Spleen (tissue), 11 donors: ENCODE measurements at regions not wholly inside any gene's neighbourhood (a gene's known extent, or its start where the extent isn't known, plus 50 kb on each side); places are given as distances from the start of the nearest gene placed in this dataset.

Source experiments
- DNase-seq: peaks from one replicate; pipeline ENCODE4 v3.0.0-alpha.2; 2020
- H3K27ac ChIP-seq, 8 donors: fragments of 200-600 bp; sonication (generic) in 7 of 8; 1 replicate in 4 of 8; 2 replicates in 4 of 8; pipeline versions ENCODE4 v1.5.0 to v1.8.0; 2016 to 2021; ENCODE audit warnings: inconsistent platforms in 4 of 8, mild to moderate bottlenecking in 4 of 8, moderate library complexity in 1 of 8
- H3K27me3 ChIP-seq, 7 donors: fragments of 200-600 bp; sonication (generic) in 6 of 7; replicated peaks in 1 of 7; 1 replicate in 4 of 7; 2 replicates in 3 of 7; pipeline versions ENCODE4 v1.5.0 to v1.8.0; 2016 to 2021; ENCODE audit warnings: inconsistent platforms in 3 of 7, mild to moderate bottlenecking in 1 of 7
- H3K36me3 ChIP-seq, 6 donors: fragments of 200-600 bp; sonication (generic) in 5 of 6; 1 replicate in 4 of 6; 2 replicates in 2 of 6; pipeline versions ENCODE4 v1.5.0 to v1.8.0; 2016 to 2021; ENCODE audit warnings: inconsistent platforms in 2 of 6
- H3K4me1 ChIP-seq, 6 donors: fragments of 200-600 bp; sonication (generic) in 5 of 6; 1 replicate in 3 of 6; 2 replicates in 3 of 6; pipeline versions ENCODE4 v1.5.0 to v1.8.0; 2016 to 2021; ENCODE audit warnings: inconsistent platforms in 3 of 6
- H3K4me3 ChIP-seq, 8 donors: fragments of 200-600 bp; sonication (generic) in 7 of 8; 1 replicate in 4 of 8; 2 replicates in 4 of 8; pipeline versions ENCODE4 v1.5.0 to v1.8.0; 2016 to 2021; ENCODE audit warnings: inconsistent platforms in 4 of 8, mild to moderate bottlenecking in 4 of 8, moderate library complexity in 2 of 8
- H3K9me3 ChIP-seq, 8 donors: fragments of 200-600 bp; sonication (generic) in 7 of 8; 1 replicate in 4 of 8; 2 replicates in 4 of 8; pipeline versions ENCODE4 v1.5.0 to v1.8.0; 2016 to 2021; ENCODE audit warnings: inconsistent platforms in 4 of 8
- POLR2A ChIP-seq, 3 donors: fragments of 450-650 bp; IDR thresholded peaks; one replicate each; pipeline ENCODE4 v1.5.1; 2017; ENCODE audit warnings: antibody characterized with exemption in 3 of 3, mild to moderate bottlenecking in 1 of 3
- POLR2AphosphoS5 ChIP-seq, 3 donors: sonication (generic); formaldehyde crosslinking; IDR thresholded peaks; one replicate each; pipeline ENCODE4 v1.5.1; 2017; ENCODE audit warnings: antibody characterized with exemption in 3 of 3
- WGBS, 5 donors: extraction: QIAGEN DNeasy Blood & Tissue Kit in 3 of 5; methylation state at CpG; one replicate each; pipeline versions ENCODE4 v1.1.5 to v1.1.7; 2013 to 2018; 5-methylcytosine and 5-hydroxymethylcytosine counted together
- intact Hi-C: fragments of 100-400 bp; cut with DNase I; formaldehyde crosslinking; loops from one replicate; pipeline ENCODE4 v1.15.0; 2023; ENCODE audit warnings: low total_unique reads
- TF ChIP-seq, protein P1 (sequence below), 11 experiments: fragments of 200-600 bp in 7 of 11; fragments of 450-650 bp in 4 of 11; sonication (generic) in 4 of 11; IDR thresholded peaks in 8 of 11; conservative IDR thresholded peaks in 3 of 11; 1 replicate in 7 of 11; 2 replicates in 4 of 11; pipeline versions ENCODE4 v1.4.0 to v1.8.0; 2016 to 2021; ENCODE audit warnings: antibody characterized with exemption in 11 of 11, inconsistent platforms in 4 of 11, mild to moderate bottlenecking in 1 of 11
- donor health status: healthy with polysubstance abuse.
- donor health status: DM: no; HTN: no; CAD: no; lungs with moderate emphysema.
- donor health status: DM: no; HTN: no; CAD: no.
- donor health status: Bipolar disorder and iron deficiency.
- donor health status: healthy.
- donor health status: DM: no; HTN: no; CAD: no.
- donor health status: DM: yes; HTN: yes; CAD: no.

DNA sequence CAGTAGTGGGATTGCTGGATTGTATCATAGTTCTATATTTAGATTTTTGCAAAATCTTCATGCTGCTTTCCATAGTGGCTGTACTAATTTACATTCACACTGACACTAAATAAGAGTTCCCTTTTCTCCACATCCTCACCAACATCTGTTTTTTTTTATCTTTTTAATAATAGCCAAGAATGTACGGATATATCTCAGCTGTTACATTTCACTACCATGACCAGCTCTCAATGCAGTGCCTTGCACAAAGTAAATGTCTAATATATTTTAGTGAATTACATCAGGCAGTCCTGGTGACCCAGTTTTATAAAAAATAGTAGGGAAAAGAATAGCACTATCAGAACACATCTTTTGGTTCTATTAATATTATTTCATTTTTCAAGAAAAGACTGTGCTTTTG, 161.8 kb downstream of the LNPK start:
- intact Hi-C loops: no loop called here
- Histone ChIP-seq H3K27ac (no peak overlapping the region), H3K36me3 (no peaks in the 10 kb centered on the region), H3K4me3 (no peak overlapping the region), H3K27me3 (no peaks in the 10 kb centered on the region), H3K9me3 (no peaks in the 10 kb centered on the region), H3K4me1 (no peaks in the 10 kb centered on the region)
- WGBS, 5 donors: 69 to 89% (median 84%) methylated on average over 1 of the region's 1 CpG
- DNase-seq: no peak
- TF ChIP-seq POLR2AphosphoS5 (IDR thresholded peaks at IDR 0.05) (no peak), POLR2A (IDR thresholded peaks at IDR 0.05) (no peak)
- TF ChIP-seq, protein P1, sequence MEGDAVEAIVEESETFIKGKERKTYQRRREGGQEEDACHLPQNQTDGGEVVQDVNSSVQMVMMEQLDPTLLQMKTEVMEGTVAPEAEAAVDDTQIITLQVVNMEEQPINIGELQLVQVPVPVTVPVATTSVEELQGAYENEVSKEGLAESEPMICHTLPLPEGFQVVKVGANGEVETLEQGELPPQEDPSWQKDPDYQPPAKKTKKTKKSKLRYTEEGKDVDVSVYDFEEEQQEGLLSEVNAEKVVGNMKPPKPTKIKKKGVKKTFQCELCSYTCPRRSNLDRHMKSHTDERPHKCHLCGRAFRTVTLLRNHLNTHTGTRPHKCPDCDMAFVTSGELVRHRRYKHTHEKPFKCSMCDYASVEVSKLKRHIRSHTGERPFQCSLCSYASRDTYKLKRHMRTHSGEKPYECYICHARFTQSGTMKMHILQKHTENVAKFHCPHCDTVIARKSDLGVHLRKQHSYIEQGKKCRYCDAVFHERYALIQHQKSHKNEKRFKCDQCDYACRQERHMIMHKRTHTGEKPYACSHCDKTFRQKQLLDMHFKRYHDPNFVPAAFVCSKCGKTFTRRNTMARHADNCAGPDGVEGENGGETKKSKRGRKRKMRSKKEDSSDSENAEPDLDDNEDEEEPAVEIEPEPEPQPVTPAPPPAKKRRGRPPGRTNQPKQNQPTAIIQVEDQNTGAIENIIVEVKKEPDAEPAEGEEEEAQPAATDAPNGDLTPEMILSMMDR (IDR thresholded peaks at IDR 0.05 in 8 of 11, conservative IDR thresholded peaks at IDR 0.05 in 3 of 11): no peak

DNA sequence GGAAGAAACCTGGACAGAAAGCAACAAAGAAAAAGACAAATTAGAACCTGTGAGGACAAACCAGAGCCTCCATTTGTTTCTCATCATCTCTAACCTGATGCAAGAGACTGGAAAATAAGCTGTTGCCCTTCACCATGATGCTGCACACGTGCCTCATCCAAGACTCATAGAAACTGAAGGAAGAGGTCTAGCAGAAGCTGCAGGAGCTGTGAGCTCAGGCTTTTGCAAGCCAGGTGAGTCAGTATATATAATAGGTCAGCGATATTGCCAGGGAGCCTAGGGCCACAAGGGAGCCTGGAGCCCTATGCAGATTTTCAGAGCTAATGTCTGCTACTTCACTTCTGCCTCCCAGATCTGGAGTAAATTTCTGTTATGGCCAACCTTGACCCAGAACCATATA, 163.1 kb downstream of the LNPK start:
- no peak overlapping the region for H3K27ac ChIP-seq
- no peaks in the 10 kb centered on the region for H3K36me3 ChIP-seq
- H3K4me3 ChIP-seq: no peak overlapping the region
- no peaks in the 10 kb centered on the region for H3K9me3 ChIP-seq
- no peak for DNase-seq
- WGBS, 5 donors: 74 to 88% (median 75%) methylated on average over 2 of the region's 2 CpGs
- TF ChIP-seq POLR2A (IDR thresholded peaks at IDR 0.05): no peak
- TF ChIP-seq POLR2AphosphoS5 (IDR thresholded peaks at IDR 0.05): no peak
- TF ChIP-seq, protein P1 (IDR thresholded peaks at IDR 0.05 in 8 of 11, conservative IDR thresholded peaks at IDR 0.05 in 3 of 11): no peak
- peaks cover 0 to 8% (median 0%) of the 10 kb centered on the region in 7 donors for H3K27me3 ChIP-seq
- intact Hi-C loops: no loop called here
- no peaks in the 10 kb centered on the region for H3K4me1 ChIP-seq

DNA sequence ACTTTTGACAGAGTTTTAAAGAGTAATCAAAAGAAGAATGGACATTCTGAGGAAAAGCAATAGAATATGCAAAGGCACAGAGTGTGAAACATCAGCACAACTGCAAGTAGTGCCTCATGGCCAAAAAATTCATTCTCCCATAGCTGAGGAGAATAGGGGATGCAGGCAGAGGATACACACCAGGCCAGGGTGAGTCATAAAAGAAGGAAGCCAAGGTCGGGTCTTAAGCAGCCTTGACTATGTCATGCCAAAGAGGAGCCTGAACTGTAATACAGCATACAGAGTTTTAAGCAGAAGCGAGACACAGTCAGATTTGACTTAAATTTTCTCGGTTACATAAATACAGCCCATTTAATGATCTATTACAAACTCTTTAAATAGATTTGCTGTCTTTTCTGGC, 165.0 kb downstream of the LNPK start:
- no peak for DNase-seq
- no peaks in the 10 kb centered on the region for H3K9me3 ChIP-seq
- no peak overlapping the region for H3K4me3 ChIP-seq
- H3K27me3 ChIP-seq: peaks cover 0 to 9% (median 0%) of the 10 kb centered on the region in 7 donors
- 60 to 72% (median 66%) methylated on average over 3 of the region's 3 CpGs for WGBS, 5 donors
- no peak overlapping the region for H3K27ac ChIP-seq
- TF ChIP-seq POLR2AphosphoS5 (IDR thresholded peaks at IDR 0.05): no peak
- no peak for TF ChIP-seq POLR2A (IDR thresholded peaks at IDR 0.05)
- TF ChIP-seq, protein P1 (IDR thresholded peaks at IDR 0.05 in 8 of 11, conservative IDR thresholded peaks at IDR 0.05 in 3 of 11): no peak
- no peaks in the 10 kb centered on the region for H3K36me3 ChIP-seq
- intact Hi-C loops: no loop called here
- no peaks in the 10 kb centered on the region for H3K4me1 ChIP-seq

DNA sequence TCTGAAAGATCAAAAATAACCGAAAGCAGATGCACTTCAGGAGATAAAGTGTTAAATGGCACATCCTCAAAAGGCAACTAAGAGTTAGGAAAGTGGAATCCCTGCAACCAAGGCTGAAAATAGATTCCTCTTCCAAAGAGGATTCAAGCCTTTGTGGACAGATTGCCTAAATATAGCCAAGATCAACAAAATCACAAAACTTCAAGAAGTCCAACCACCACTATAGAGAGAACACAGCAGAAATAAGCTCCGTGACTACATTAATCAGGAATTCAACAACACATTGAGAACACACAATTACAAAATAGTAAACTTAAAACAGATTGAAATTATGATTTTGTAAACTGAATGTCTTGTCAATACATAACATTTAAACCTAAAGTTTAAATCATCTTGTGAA, 165.7 kb downstream of the LNPK start:
- no peaks in the 10 kb centered on the region for H3K9me3 ChIP-seq
- TF ChIP-seq POLR2A (IDR thresholded peaks at IDR 0.05) (no peak), POLR2AphosphoS5 (IDR thresholded peaks at IDR 0.05) (no peak)
- TF ChIP-seq, protein P1 (IDR thresholded peaks at IDR 0.05 in 8 of 11, conservative IDR thresholded peaks at IDR 0.05 in 3 of 11): no peak
- WGBS, 5 donors: 77 to 91% (median 80%) methylated on average over 2 of the region's 2 CpGs
- no peak overlapping the region for H3K27ac ChIP-seq
- intact Hi-C loops: no loop called here
- no peak for DNase-seq
- H3K4me3 ChIP-seq: no peak overlapping the region
- no peaks in the 10 kb centered on the region for H3K36me3 ChIP-seq
- no peaks in the 10 kb centered on the region for H3K4me1 ChIP-seq
- H3K27me3 ChIP-seq: peaks cover 0 to 9% (median 0%) of the 10 kb centered on the region in 7 donors
